Upper lobe of left lung (tissue), 6 donors: ENCODE measurements at regions not wholly inside any gene's neighbourhood (a gene's known extent, or its start where the extent isn't known, plus 50 kb on each side); places are given as distances from the start of the nearest gene placed in this dataset.

Experiments used
- ATAC-seq, 2 donors: fragments of 200-7000 bp; cut with Tn5 transposase; one replicate each; pipeline ENCODE4 v1.9.1; 2022; ENCODE audit warnings: mild to moderate bottlenecking in 2 of 2, moderate library complexity in 2 of 2; ENCODE audit not compliant: low FRiP score in 2 of 2
- DNase-seq, 2 donors: peaks; one replicate each; pipeline ENCODE4 v3.0.0-alpha.2; 2019 to 2020
- H3K27ac ChIP-seq, 4 donors: fragments of 200-600 bp; sonication (generic); one replicate each; pipeline ENCODE4 v1.5.1; 2016 to 2019
- H3K27me3 ChIP-seq, 4 donors: fragments of 200-600 bp; sonication (generic); one replicate each; pipeline ENCODE4 v1.5.1; 2017 to 2019
- H3K36me3 ChIP-seq, 4 donors: fragments of 200-600 bp; sonication (generic); one replicate each; pipeline ENCODE4 v1.5.1; 2016 to 2019
- H3K4me1 ChIP-seq, 4 donors: fragments of 200-600 bp; sonication (generic); one replicate each; pipeline ENCODE4 v1.5.1; 2018 to 2019
- H3K4me3 ChIP-seq, 4 donors: fragments of 200-600 bp; sonication (generic); one replicate each; pipeline ENCODE4 v1.5.1; 2017 to 2019; ENCODE audit warnings: mild to moderate bottlenecking in 2 of 4, moderate library complexity in 1 of 4
- H3K9me3 ChIP-seq, 4 donors: fragments of 200-600 bp; sonication (generic); one replicate each; pipeline ENCODE4 v1.5.1; 2018 to 2019
- CTCF ChIP-seq, 6 experiments: fragments of 450-650 bp in 4 of 6; fragments of 200-600 bp in 2 of 6; sonication (generic) in 2 of 6; IDR thresholded peaks; one replicate each; pipeline ENCODE4 v1.5.1; 2016 to 2019; ENCODE audit warnings: antibody characterized with exemption in 6 of 6
- EP300 ChIP-seq, 4 donors: sonication (generic); formaldehyde crosslinking; IDR thresholded peaks; one replicate each; pipeline ENCODE4 v1.5.1; 2017; ENCODE audit warnings: antibody characterized with exemption in 4 of 4, control low read depth in 2 of 4
- POLR2A ChIP-seq, 4 donors: fragments of 450-650 bp; IDR thresholded peaks; one replicate each; pipeline ENCODE4 v1.5.1; 2016 to 2017; ENCODE audit warnings: antibody characterized with exemption in 4 of 4, mild to moderate bottlenecking in 2 of 4
- POLR2AphosphoS5 ChIP-seq, 2 donors: sonication (generic); formaldehyde crosslinking; IDR thresholded peaks; one replicate each; pipeline ENCODE4 v1.5.1; 2017; ENCODE audit warnings: antibody characterized with exemption in 2 of 2
- WGBS, 2 donors: methylation state at CpG; one replicate each; pipeline ENCODE4 v1.1.5; 2017 to 2018; 5-methylcytosine and 5-hydroxymethylcytosine counted together
- donor health status: DM: no; HTN: no; CAD: no; lungs with moderate emphysema.
- donor health status: DM: no; HTN: yes; CAD: no; lungs with severe emphysema.

GRCh38 chr3:15861163-15861562, 63.4 kb upstream of the ANKRD28 start:
- Histone ChIP-seq H3K36me3 (no peaks in the 10 kb centered on the region), H3K4me3 (no peak overlapping the region), H3K27me3 (no peaks in the 10 kb centered on the region), H3K9me3 (no peaks in the 10 kb centered on the region), H3K27ac (no peak overlapping the region), H3K4me1 (peaks cover 3 to 23% (median 10%) of the 10 kb centered on the region in 4 donors)
- DNase-seq, result no peak
- TF ChIP-seq CTCF (IDR thresholded peaks at IDR 0.05), result no peak
- no peak for TF ChIP-seq EP300 (IDR thresholded peaks at IDR 0.05)
- TF ChIP-seq POLR2AphosphoS5 (IDR thresholded peaks at IDR 0.05), result no peak
- 47 to 51% methylated on average over 4 of the region's 4 CpGs for WGBS, 2 donors
- ATAC-seq, result no peak

- 88 to 89% methylated on average over 1 of the region's 1 CpG for WGBS, 2 donors
- H3K4me3 ChIP-seq, result no peak overlapping the region
- no peaks in the 10 kb centered on the region for H3K4me1 ChIP-seq
- H3K9me3 ChIP-seq, result no peaks in the 10 kb centered on the region
- H3K36me3 ChIP-seq, result no peaks in the 10 kb centered on the region
- no peak overlapping the region for H3K27ac ChIP-seq
- DNase-seq (no peak), ATAC-seq (no peak)
- no peaks in the 10 kb centered on the region for H3K27me3 ChIP-seq
- no peak for TF ChIP-seq CTCF (IDR thresholded peaks at IDR 0.05)
Measured at GRCh38 chr3:15872807-15873206, 75.0 kb upstream of the ANKRD28 start.

GRCh38 chr3:15873415-15873814, 75.6 kb upstream of the ANKRD28 start:
- no peak for ATAC-seq
- Histone ChIP-seq H3K4me1 (no peaks in the 10 kb centered on the region), H3K27ac (no peak overlapping the region), H3K9me3 (no peaks in the 10 kb centered on the region), H3K27me3 (no peaks in the 10 kb centered on the region), H3K4me3 (no peak overlapping the region), H3K36me3 (no peaks in the 10 kb centered on the region)
- WGBS, 2 donors, result 61 to 63% methylated on average over 4 of the region's 4 CpGs
- no peak for DNase-seq
- no peak for TF ChIP-seq CTCF (IDR thresholded peaks at IDR 0.05)
- TF ChIP-seq POLR2A (IDR thresholded peaks at IDR 0.05), result no peak
- no peak for TF ChIP-seq POLR2AphosphoS5 (IDR thresholded peaks at IDR 0.05)
- TF ChIP-seq EP300 (IDR thresholded peaks at IDR 0.05), result no peak

- no peak overlapping the region for H3K27ac ChIP-seq
- H3K4me3 ChIP-seq, result no peak overlapping the region
- no peak for DNase-seq
- no peak for ATAC-seq
- no peaks in the 10 kb centered on the region for H3K4me1 ChIP-seq
- TF ChIP-seq CTCF (IDR thresholded peaks at IDR 0.05) (no peak), EP300 (IDR thresholded peaks at IDR 0.05) (no peak), POLR2AphosphoS5 (IDR thresholded peaks at IDR 0.05) (no peak), POLR2A (IDR thresholded peaks at IDR 0.05) (no peak)
- H3K9me3 ChIP-seq, result no peaks in the 10 kb centered on the region
- no peaks in the 10 kb centered on the region for H3K27me3 ChIP-seq
- 74 to 75% methylated on average over 1 of the region's 1 CpG for WGBS, 2 donors
- H3K36me3 ChIP-seq, result no peaks in the 10 kb centered on the region
Measured at GRCh38 chr3:15875016-15875689, 77.4 kb upstream of the ANKRD28 start.

GRCh38 chr3:15876669-15877068, 78.9 kb upstream of the ANKRD28 start:
- H3K4me1 ChIP-seq, result no peaks in the 10 kb centered on the region
- ATAC-seq (no peak), DNase-seq (no peak)
- 67 to 87% methylated on average over 1 of the region's 1 CpG for WGBS, 2 donors
- no peaks in the 10 kb centered on the region for H3K36me3 ChIP-seq
- TF ChIP-seq POLR2A (IDR thresholded peaks at IDR 0.05) (no peak), EP300 (IDR thresholded peaks at IDR 0.05) (no peak), POLR2AphosphoS5 (IDR thresholded peaks at IDR 0.05) (no peak), CTCF (IDR thresholded peaks at IDR 0.05) (no peak)
- no peak overlapping the region for H3K27ac ChIP-seq
- H3K27me3 ChIP-seq, result no peaks in the 10 kb centered on the region
- no peaks in the 10 kb centered on the region for H3K9me3 ChIP-seq
- no peak overlapping the region for H3K4me3 ChIP-seq
